ENCODE measurements at regions not wholly inside any gene's neighbourhood (a gene's known extent, or its start where the extent isn't known, plus 50 kb on each side); places are given as distances from the start of the nearest gene placed in this dataset.

- TF ChIP-seq CTCF (IDR thresholded peaks at IDR 0.05 in 2 of 3, conservative IDR thresholded peaks at IDR 0.05 in 1 of 3; ENCODE audit: control insufficient read depth in 2 of 3, extremely low read depth in 1 of 3, insufficient read depth in 1 of 3, low read depth in 3 of 3, low read length in 3 of 3), result no peak
- TF ChIP-seq GABPA (IDR thresholded peaks at IDR 0.05; ENCODE audit: low read depth), result no peak
- TF ChIP-seq IRF3 (IDR thresholded peaks at IDR 0.05), result no peak
- no peak for TF ChIP-seq POLR2AphosphoS5 (IDR thresholded peaks at IDR 0.05; ENCODE audit: low read length)
These were observed 107.7 kb upstream of the POU2AF2 start for GRCh38 chr11:111137846-111138245.

Measured in GM12878 (cell line).